Stimulated activated memory B cell treated with anti-CD40 and anti-IgM and Interleukin-4, amounts not matched to agents 10 μg/mL and 1 μg/mL and 100 μg/mL, for 72 hours (primary cell): ENCODE measurements at regions not wholly inside any gene's neighbourhood (a gene's known extent, or its start where the extent isn't known, plus 50 kb on each side); places are given as distances from the start of the nearest gene placed in this dataset.

Experiments
- ATAC-seq: fragments of 150-1000 bp; cut with Tn5 transposase; 2 replicates; pipeline ENCODE4 v1.10.0; 2021
- H3K27ac Mint-ChIP-seq: one replicate; pipeline ENCODE4 v1.8.0; 2022; ENCODE audit warnings: mild to moderate bottlenecking, mixed read lengths
- H3K27me3 Mint-ChIP-seq: one replicate; pipeline ENCODE4 v1.8.0; 2022; ENCODE audit warnings: mixed read lengths
- H3K36me3 Mint-ChIP-seq: one replicate; pipeline ENCODE4 v1.8.0; 2022; ENCODE audit warnings: mixed read lengths
- H3K4me1 Mint-ChIP-seq: one replicate; pipeline ENCODE4 v1.8.0; 2022; ENCODE audit warnings: mixed read lengths
- H3K4me3 Mint-ChIP-seq: one replicate; pipeline ENCODE4 v1.8.0; 2022; ENCODE audit warnings: mild to moderate bottlenecking, moderate library complexity, mixed read lengths
- H3K9me3 Mint-ChIP-seq: one replicate; pipeline ENCODE4 v1.8.0; 2022; ENCODE audit warnings: mixed read lengths

DNA sequence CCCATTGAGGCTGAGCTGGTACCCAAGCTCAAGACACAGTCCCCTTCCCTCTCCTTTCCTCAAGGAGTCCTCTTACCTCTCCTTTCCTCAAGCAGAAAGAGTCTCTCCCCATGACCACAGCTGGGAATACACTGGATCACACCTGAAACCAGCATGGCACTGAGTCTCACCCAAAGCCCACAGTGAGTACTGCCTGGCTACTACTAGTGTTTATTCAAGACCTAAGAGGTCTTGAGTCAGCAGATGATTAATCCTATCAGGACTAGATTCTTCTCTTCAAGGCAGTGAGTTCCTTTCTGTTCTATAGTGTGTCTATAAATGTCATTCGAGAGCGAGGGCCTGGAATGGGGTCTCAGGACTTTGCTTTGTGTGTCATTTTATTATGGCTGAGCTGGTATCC is 111.4 kb downstream of the METTL4 start:
- Mint-ChIP-seq H3K27ac (no peak overlapping the region), H3K27me3 (peaks cover 11% of the 10 kb centered on the region), H3K9me3 (no peaks in the 10 kb centered on the region), H3K36me3 (no peaks in the 10 kb centered on the region), H3K4me3 (no peak overlapping the region), H3K4me1 (no peaks in the 10 kb centered on the region)
- peak; percentile 20 for ATAC-seq

DNA sequence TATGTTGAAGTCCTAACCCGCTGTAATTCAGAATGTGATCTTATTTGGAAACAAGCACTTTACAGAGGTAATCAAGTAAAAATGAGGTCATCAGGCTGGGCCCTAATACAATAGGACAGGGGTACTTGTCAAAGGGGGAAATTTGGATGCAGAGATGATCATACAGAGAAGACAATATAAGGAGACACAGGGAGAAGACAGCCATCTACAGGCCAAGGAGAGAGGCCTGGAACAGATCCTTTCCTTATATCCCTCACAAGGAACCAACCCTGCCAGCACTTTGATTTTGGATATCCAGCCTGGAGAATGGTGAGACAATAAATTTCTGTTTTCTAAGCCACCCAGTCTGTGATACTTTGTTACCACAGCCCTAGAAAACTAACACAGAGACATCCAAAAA is 104.3 kb downstream of the METTL4 start:
- no peak for ATAC-seq
- H3K27ac Mint-ChIP-seq = no peak overlapping the region
- H3K4me3 Mint-ChIP-seq = no peak overlapping the region
- H3K9me3 Mint-ChIP-seq = no peaks in the 10 kb centered on the region
- no peaks in the 10 kb centered on the region for H3K4me1 Mint-ChIP-seq
- H3K27me3 Mint-ChIP-seq = peaks cover 22% of the 10 kb centered on the region
- no peaks in the 10 kb centered on the region for H3K36me3 Mint-ChIP-seq

DNA sequence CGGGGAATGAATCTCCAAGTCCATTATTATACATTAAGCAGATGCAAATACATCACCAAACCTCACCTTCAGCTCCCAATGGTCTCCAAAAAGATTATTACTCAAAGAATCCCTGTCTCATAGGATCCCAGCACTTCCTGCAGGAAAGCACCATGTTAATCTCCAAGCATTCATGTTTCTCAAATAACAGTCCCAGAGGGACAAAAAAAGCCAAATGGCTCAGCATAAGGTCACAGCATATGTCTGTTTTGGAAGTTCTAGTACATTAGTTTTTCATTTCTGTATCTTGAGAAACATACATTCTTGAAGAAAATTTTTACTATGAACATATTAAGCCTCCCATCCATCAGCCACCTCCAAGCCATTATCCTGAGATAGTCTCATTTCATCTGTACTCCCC is 103.3 kb downstream of the METTL4 start:
- Mint-ChIP-seq H3K36me3 (no peaks in the 10 kb centered on the region), H3K9me3 (no peaks in the 10 kb centered on the region), H3K27ac (no peak overlapping the region), H3K4me3 (no peak overlapping the region), H3K27me3 (peaks cover 20% of the 10 kb centered on the region), H3K4me1 (no peaks in the 10 kb centered on the region)
- no peak for ATAC-seq

- no peak overlapping the region for H3K27ac Mint-ChIP-seq
- H3K4me3 Mint-ChIP-seq = no peak overlapping the region
- peaks cover 6% of the 10 kb centered on the region for H3K27me3 Mint-ChIP-seq
- no peaks in the 10 kb centered on the region for H3K36me3 Mint-ChIP-seq
- no peaks in the 10 kb centered on the region for H3K4me1 Mint-ChIP-seq
- ATAC-seq = no peak
- H3K9me3 Mint-ChIP-seq = no peaks in the 10 kb centered on the region
Observed at GRCh38 chr18:2471523-2471922, 99.8 kb downstream of the METTL4 start.

- Mint-ChIP-seq H3K4me1 (no peaks in the 10 kb centered on the region), H3K4me3 (no peak overlapping the region), H3K27ac (no peak overlapping the region), H3K36me3 (no peaks in the 10 kb centered on the region), H3K9me3 (no peaks in the 10 kb centered on the region), H3K27me3 (peaks cover 35% of the 10 kb centered on the region)
- ATAC-seq = no peak
Observed at GRCh38 chr18:2478662-2479061, 92.6 kb downstream of the METTL4 start.

DNA sequence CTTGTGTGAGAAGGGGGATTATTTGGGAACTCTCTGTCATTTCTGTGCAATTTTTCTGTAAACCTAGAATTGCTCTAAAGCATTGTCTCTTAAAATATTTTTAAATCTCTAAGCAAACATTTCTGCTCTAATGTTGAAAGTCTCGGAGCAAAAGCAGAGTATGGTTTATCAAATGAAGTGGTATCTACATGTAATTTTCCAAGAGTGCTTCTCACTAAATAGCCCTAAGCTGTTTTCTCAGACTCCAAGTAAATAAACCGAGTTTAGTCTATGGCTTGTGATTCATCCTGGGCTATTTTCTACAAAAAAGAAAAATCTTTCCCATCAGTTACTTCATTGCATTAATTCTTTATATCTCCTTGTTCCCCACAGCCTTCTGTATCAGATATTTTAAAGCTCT is 90.8 kb downstream of the METTL4 start:
- ATAC-seq = no peak
- Mint-ChIP-seq H3K9me3 (no peaks in the 10 kb centered on the region), H3K27ac (no peak overlapping the region), H3K27me3 (peaks cover 35% of the 10 kb centered on the region), H3K4me1 (no peaks in the 10 kb centered on the region), H3K36me3 (no peaks in the 10 kb centered on the region), H3K4me3 (no peak overlapping the region)

- ATAC-seq = no peak
- Mint-ChIP-seq H3K36me3 (no peaks in the 10 kb centered on the region), H3K9me3 (no peaks in the 10 kb centered on the region), H3K4me1 (no peaks in the 10 kb centered on the region), H3K27me3 (peaks cover 20% of the 10 kb centered on the region), H3K4me3 (no peak overlapping the region), H3K27ac (no peak overlapping the region)
Observed at GRCh38 chr18:2482706-2483475, 88.4 kb downstream of the METTL4 start.

DNA sequence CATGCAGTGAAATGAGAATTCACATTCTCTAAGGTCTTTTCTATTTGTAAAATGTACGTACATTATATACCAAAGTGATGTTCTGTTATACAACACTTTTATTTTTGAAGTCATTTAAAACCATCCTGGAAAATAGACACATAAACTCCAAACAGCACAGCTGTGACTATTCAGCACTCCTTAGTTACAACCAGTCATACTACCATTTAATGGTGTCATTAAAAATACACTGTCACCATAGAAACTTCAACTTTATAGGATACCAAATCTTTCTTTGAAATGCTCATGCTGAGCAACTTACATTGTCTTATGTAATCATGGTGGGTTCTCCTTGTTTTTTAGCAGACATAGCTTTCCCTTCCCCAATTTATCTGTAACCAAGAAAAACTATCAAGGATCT is 85.3 kb downstream of the METTL4 start:
- Mint-ChIP-seq H3K9me3 (no peaks in the 10 kb centered on the region), H3K4me1 (no peaks in the 10 kb centered on the region), H3K36me3 (no peaks in the 10 kb centered on the region), H3K27ac (no peak overlapping the region), H3K27me3 (peaks cover 16% of the 10 kb centered on the region), H3K4me3 (no peak overlapping the region)
- no peak for ATAC-seq

GRCh38 chr18:2486426-2486825 is 84.9 kb downstream of the METTL4 start:
- Mint-ChIP-seq H3K9me3 (no peaks in the 10 kb centered on the region), H3K27ac (no peak overlapping the region)

More at GRCh38 chr18:2486426-2486825, 84.9 kb downstream of the METTL4 start:
- Mint-ChIP-seq H3K4me1 (no peaks in the 10 kb centered on the region), H3K27me3 (peaks cover 13% of the 10 kb centered on the region), H3K36me3 (no peaks in the 10 kb centered on the region), H3K4me3 (no peak overlapping the region)
- no peak for ATAC-seq
